Heart left ventricle (tissue), 16 donors: ENCODE measurements at regions not wholly inside any gene's neighbourhood (a gene's known extent, or its start where the extent isn't known, plus 50 kb on each side); places are given as distances from the start of the nearest gene placed in this dataset.
A peak's percentile ranks its signal among the peaks of the same experiment; 100 is the strongest.

ENCODE experiments used
- ATAC-seq, 4 donors: fragments of 200-7000 bp; cut with Tn5 transposase; one replicate each; pipeline ENCODE4 v1.9.1; 2020 to 2022; ENCODE audit warnings: moderate library complexity in 4 of 4, mild to moderate bottlenecking in 3 of 4, moderate number of reproducible peaks in 1 of 4
- DNase-seq, 5 donors: peaks; one replicate each; pipeline ENCODE4 v3.0.0-alpha.2; 2020
- H3K27ac ChIP-seq, 12 donors: fragments of 200-600 bp; sonication (generic) in 4 of 12; one replicate each; pipeline versions ENCODE4 v1.5.0 to v1.8.0; 2016 to 2022; ENCODE audit warnings: mild to moderate bottlenecking in 2 of 12
- H3K27me3 ChIP-seq, 9 donors: fragments of 200-600 bp; sonication (generic) in 2 of 9; one replicate each; pipeline versions ENCODE4 v1.5.1 to v1.8.0; 2016 to 2022; ENCODE audit warnings: mild to moderate bottlenecking in 3 of 9
- H3K36me3 ChIP-seq, 9 donors: fragments of 200-600 bp; sonication (generic) in 2 of 9; one replicate each; pipeline versions ENCODE4 v1.5.0 to v1.8.0; 2018 to 2022; ENCODE audit warnings: mild to moderate bottlenecking in 2 of 9
- H3K4me1 ChIP-seq, 12 donors: fragments of 200-600 bp; sonication (generic) in 4 of 12; one replicate each; pipeline versions ENCODE4 v1.5.0 to v1.8.0; 2016 to 2022; ENCODE audit warnings: mild to moderate bottlenecking in 3 of 12
- H3K4me3 ChIP-seq, 12 donors: fragments of 200-600 bp; sonication (generic) in 4 of 12; one replicate each; pipeline versions ENCODE4 v1.5.0 to v1.8.0; 2017 to 2022; ENCODE audit warnings: mild to moderate bottlenecking in 9 of 12, moderate library complexity in 4 of 12
- H3K9me3 ChIP-seq, 12 donors: fragments of 200-600 bp; sonication (generic) in 4 of 12; one replicate each; pipeline versions ENCODE4 v1.5.0 to v1.8.0; 2016 to 2022; ENCODE audit warnings: mild to moderate bottlenecking in 1 of 12
- POLR2A ChIP-seq, 2 donors: fragments of 450-650 bp; IDR thresholded peaks; one replicate each; pipeline ENCODE4 v1.6.1; 2017; ENCODE audit warnings: antibody characterized with exemption in 2 of 2, mild to moderate bottlenecking in 2 of 2, moderate library complexity in 2 of 2
- WGBS, 4 donors: extraction: QIAGEN DNeasy Blood & Tissue Kit in 2 of 4; methylation state at CpG; one replicate each; pipeline versions ENCODE4 v1.1.5 to v1.1.7; 2013 to 2018; 5-methylcytosine and 5-hydroxymethylcytosine counted together
- intact Hi-C, 10 donors: fragments of 100-400 bp; cut with DNase I; formaldehyde crosslinking; loops; one replicate each; pipeline versions ENCODE4 v1.11.1 to v1.14.2; 2022
- TF ChIP-seq, protein P1 (sequence below), 12 donors: fragments of 200-600 bp; sonication (generic) in 4 of 12; IDR thresholded peaks; one replicate each; pipeline versions ENCODE4 v1.5.0 to v1.8.0; 2018 to 2022; ENCODE audit warnings: antibody characterized with exemption in 12 of 12, mild to moderate bottlenecking in 5 of 12
- donor health status: ischemic (EF 13 %, LVEDD 7.1; RV severe dilation, severe dysfunction).
- donor health status: healthy with polysubstance abuse.
- donor health status: DM: no; HTN: yes; CAD: no.
- donor health status: DM: no; HTN: no; CAD: no.
- donor health status: ischemic (EF 25% LVEDD 6.9; RV normal size, moderate dysfunction).
- donor health status: ischemic (EF 25% LVEDD 5.7; RV mildly dilated, moderate dysfunction).
- donor health status: healthy.
- donor health status: DM: yes; HTN: yes; CAD: no.
- donor health status: ischemic (EF 35%, LVEDD 5.7; RV mildly dilated, moderate dysfunction).
- donor health status: nonischemic (EF 11% LVEDD 7.7; RV severe dilation, severe dysfunction).
- donor health status: DM: yes; HTN: yes; CAD: no.
- donor health status: PGD.
- donor health status: ischemic (EF 29% LVEDD 5.4; RV normal size, mild dysfunction).
- donor health status: nonischemic (EF 23%, LVEDD 6.1; RV moderate dilation, normal function).

DNA sequence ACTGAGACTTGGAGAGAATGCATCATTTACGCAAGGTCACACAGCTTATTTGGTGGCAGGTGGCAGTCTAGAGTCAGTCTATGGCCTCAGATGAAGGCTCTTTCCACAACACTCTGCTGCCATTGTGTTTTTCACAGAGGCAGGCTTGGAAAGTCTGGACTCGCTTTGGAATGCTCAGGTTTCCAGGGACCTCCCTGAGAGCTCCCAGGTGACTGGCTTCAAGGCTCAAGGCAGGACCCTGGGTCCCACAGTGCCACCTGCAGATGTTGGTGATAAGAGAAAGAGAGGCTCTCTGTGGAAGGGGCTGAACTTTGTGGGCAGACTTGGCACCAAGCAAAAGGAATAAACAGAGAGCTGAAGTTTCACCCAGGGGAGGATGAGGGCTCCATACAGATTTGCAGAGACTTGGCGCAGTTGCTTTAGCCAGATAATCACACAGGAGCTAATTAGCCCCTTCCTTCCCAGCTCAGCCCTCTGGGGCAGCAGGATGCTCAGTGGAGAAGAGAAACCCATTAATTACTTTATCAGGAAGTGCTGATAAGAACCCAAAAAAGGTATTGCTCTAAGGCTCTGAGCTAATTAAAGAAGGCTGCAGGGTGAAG is 103.5 kb downstream of the LBH start:
- peaks cover 0 to 46% (median 25%) of the 10 kb centered on the region in 12 donors for H3K4me1 ChIP-seq
- WGBS, 4 donors: 55 to 70% (median 68%) methylated on average over 3 of the region's 3 CpGs
- H3K27ac ChIP-seq: peak overlapping the region in 6 of 12 donors; percentile 6 to 77 (median 50)
- ATAC-seq (peak in 2 of 4 donors; percentile 5 to 55), DNase-seq (no peak)
- no peaks in the 10 kb centered on the region for H3K27me3 ChIP-seq
- intact Hi-C loops: loop anchor here in 8 of 10 donors (5.0 to 10.0 kb wide), 5 partner anchors 102 to 372 kb away; no protein-coding TSS in a partner anchor
- H3K36me3 ChIP-seq: no peaks in the 10 kb centered on the region
- TF ChIP-seq, protein P1, sequence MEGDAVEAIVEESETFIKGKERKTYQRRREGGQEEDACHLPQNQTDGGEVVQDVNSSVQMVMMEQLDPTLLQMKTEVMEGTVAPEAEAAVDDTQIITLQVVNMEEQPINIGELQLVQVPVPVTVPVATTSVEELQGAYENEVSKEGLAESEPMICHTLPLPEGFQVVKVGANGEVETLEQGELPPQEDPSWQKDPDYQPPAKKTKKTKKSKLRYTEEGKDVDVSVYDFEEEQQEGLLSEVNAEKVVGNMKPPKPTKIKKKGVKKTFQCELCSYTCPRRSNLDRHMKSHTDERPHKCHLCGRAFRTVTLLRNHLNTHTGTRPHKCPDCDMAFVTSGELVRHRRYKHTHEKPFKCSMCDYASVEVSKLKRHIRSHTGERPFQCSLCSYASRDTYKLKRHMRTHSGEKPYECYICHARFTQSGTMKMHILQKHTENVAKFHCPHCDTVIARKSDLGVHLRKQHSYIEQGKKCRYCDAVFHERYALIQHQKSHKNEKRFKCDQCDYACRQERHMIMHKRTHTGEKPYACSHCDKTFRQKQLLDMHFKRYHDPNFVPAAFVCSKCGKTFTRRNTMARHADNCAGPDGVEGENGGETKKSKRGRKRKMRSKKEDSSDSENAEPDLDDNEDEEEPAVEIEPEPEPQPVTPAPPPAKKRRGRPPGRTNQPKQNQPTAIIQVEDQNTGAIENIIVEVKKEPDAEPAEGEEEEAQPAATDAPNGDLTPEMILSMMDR (IDR thresholded peaks at IDR 0.05): peak in 8 of 12 donors; percentile 16 to 47 (median 34)
- TF ChIP-seq POLR2A (IDR thresholded peaks at IDR 0.05): no peak
- H3K4me3 ChIP-seq: no peak overlapping the region
- no peaks in the 10 kb centered on the region for H3K9me3 ChIP-seq

DNA sequence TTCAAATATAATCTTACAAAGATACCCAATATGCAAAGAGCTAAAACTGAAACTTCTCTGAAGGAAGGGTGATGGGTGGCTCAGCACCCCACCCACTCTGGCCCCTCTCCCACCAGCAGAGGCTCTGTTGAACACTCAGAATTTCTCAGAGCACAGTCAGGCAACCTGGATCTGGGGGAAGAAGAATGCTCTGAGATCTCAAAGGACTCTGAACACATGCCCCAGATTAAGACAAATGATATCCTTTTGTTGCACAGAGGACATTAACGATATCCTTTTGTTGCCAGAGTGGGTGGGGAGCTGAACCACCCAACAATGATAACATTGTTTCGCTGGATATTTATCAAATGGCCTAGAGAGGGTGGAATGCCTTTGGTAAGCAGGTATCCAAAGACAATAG is 104.8 kb downstream of the LBH start:
- Histone ChIP-seq H3K27ac (peak overlapping the region in 6 of 12 donors; percentile 6 to 77 (median 59)), H3K4me3 (no peak overlapping the region), H3K27me3 (no peaks in the 10 kb centered on the region), H3K36me3 (no peaks in the 10 kb centered on the region), H3K4me1 (peaks cover 0 to 46% (median 25%) of the 10 kb centered on the region in 12 donors), H3K9me3 (no peaks in the 10 kb centered on the region)
- TF ChIP-seq, protein P1 (IDR thresholded peaks at IDR 0.05): peak in 3 of 12 donors; percentile 3 to 14 (median 12)
- no peak for TF ChIP-seq POLR2A (IDR thresholded peaks at IDR 0.05)
- intact Hi-C loops: loop anchor here in 7 of 10 donors (5.0 to 10.0 kb wide), 5 partner anchors 101 to 371 kb away; no protein-coding TSS in a partner anchor
- peak in 3 of 4 donors; percentile 18 to 61 (median 41) for ATAC-seq
- WGBS, 4 donors: 55 to 62% (median 57%) methylated on average over 2 of the region's 2 CpGs
- DNase-seq: no peak

DNA sequence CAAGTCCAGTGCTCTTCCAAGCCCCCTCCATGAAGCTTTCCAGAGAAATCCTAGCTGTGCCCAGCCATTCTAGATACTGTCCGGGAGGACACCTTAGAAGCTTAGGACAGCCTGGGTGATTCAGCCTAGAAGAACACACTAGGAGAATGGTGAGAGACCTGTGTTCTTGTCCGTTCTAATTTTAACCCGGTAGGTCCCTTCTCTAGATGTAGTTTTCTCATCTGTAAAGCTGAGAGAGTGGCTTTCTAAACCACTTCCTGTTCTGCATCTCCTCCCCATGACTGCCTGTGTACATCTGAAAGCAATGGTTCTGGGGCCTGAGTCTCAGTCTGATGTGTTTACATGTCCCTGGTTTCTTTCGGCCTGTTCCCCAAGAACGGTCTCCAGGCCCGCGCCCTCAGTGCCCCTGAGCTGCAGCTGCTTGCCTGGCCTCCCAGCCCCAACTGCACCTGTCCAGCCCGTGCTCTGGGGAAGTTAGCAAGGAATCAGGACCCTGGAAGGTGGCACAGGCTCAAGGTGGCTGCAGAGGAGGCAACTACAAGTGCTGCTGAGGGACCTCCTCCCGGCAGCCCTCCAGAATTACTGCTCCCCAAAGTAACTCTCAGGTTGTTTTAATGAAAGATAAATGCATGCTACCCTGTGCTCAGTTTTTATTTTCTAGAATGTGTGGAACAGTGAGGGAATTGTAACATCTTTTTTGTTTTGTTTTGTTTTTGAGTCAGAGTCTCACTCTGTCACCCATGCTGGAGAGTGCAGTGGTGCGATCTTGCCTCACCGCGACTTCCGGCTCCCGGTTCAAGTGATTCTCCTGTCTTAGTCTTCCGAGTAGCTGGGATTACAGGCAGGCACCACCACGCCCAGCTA is 105.9 kb downstream of the LBH start:
- peaks cover 0 to 46% (median 25%) of the 10 kb centered on the region in 12 donors for H3K4me1 ChIP-seq
- no peak for TF ChIP-seq POLR2A (IDR thresholded peaks at IDR 0.05)
- TF ChIP-seq, protein P1 (IDR thresholded peaks at IDR 0.05): no peak
- no peaks in the 10 kb centered on the region for H3K9me3 ChIP-seq
- H3K36me3 ChIP-seq: no peaks in the 10 kb centered on the region
- intact Hi-C loops: loop anchor here in 7 of 10 donors (5.0 to 10.0 kb wide), 5 partner anchors 100 to 370 kb away; no protein-coding TSS in a partner anchor
- H3K27me3 ChIP-seq: no peaks in the 10 kb centered on the region
- WGBS, 4 donors: 87 to 91% (median 88%) methylated on average over 16 of the region's 16 CpGs
- ATAC-seq (no peak), DNase-seq (no peak)
- no peak overlapping the region for H3K4me3 ChIP-seq
- H3K27ac ChIP-seq: peak overlapping the region in 4 of 12 donors; percentile 26 to 77 (median 60)

DNA sequence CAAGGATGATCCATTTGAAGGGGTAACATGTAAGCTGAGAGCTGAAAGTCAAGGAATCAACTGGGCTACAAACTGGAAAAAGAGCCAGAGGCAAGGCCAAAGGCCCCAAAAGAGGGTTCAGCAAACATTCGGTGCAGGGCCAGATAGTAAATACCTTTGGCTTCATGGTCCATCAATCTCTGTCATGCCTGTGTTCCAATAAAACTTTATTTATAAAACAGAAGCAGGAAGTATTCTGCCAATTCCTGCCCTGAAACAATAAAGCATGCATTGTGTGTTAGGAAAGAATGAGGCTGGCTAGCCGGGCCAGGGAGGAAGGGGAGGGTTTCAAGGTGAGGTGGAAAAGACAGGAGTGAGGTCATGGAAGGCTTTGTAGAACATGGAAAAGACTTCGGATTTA is 107.1 kb downstream of the LBH start:
- WGBS, 4 donors: 71 to 77% (median 71%) methylated on average over 3 of the region's 3 CpGs
- ATAC-seq (no peak), DNase-seq (no peak)
- no peak for TF ChIP-seq POLR2A (IDR thresholded peaks at IDR 0.05)
- TF ChIP-seq, protein P1 (IDR thresholded peaks at IDR 0.05): no peak
- intact Hi-C loops: loop anchor here in 7 of 10 donors (5.0 to 10.0 kb wide), 5 partner anchors 99 to 369 kb away; no protein-coding TSS in a partner anchor
- Histone ChIP-seq H3K4me1 (peaks cover 0 to 36% (median 25%) of the 10 kb centered on the region in 12 donors), H3K36me3 (no peaks in the 10 kb centered on the region), H3K9me3 (no peaks in the 10 kb centered on the region), H3K27me3 (no peaks in the 10 kb centered on the region), H3K4me3 (no peak overlapping the region), H3K27ac (no peak overlapping the region)
